ENCODE measurements at regions not wholly inside any gene's neighbourhood (a gene's known extent, or its start where the extent isn't known, plus 50 kb on each side); places are given as distances from the start of the nearest gene placed in this dataset.

DNA sequence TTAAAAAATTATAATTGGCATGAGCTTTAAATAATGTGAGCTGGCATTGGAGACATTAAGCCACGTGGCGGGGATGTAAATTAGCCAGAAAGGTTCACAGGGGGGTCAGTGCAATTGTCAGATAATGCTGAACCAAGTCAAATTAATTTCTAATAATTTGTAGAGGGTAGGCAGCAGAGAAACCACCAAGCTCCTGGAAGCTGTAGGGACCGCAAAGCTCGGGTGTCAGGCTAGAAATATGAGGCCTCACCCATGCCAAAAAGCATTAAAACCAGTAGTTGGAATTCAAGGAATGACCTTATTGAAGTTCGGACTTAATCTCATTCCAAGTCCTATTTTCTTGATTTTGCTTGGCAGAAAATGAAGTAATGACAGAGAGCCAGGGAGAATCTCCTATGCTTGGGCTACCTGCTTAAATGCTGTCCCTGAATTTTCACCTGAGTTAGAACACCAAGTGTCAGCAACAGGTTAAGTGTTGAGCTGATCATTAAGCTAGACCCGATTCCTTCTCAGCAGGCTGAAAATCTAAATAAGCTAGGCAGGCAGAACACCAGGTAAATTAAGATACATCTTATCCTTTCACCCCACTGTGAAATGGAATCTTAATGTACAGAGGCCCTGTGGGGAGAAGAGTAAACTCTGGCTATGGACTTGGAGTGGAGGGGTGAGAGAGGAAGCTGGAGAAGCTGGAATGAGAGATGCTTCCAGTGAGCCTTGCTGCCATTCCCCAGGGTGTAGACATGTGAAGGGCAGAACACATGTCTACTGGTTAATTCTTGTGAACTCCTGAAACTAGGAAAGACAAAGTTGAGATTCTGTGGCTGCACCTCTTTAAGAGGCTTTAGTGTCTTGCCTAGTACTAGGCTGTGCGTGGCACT, 520.0 kb downstream of the SLC4A3 start:
- ChIA-PET CTCF (no interaction called here), POLR2A (no interaction called here)

GRCh38 chr2:220148471-220149248, 521.2 kb downstream of the SLC4A3 start:
- no peaks in the 10 kb centered on the region for H3K27me3 Mint-ChIP-seq (ENCODE audit: insufficient read depth, unreplicated experiment)
- ChIA-PET CTCF (interaction anchor here (0.6 to 1.3 kb wide), 3 partner anchors 12 to 1336 kb away, joined by 3 read pairs; no protein-coding TSS in a partner anchor), POLR2A (interaction anchor here (0.6 kb wide), 2 partner anchors 17 to 512 kb away, joined by 3 read pairs; no protein-coding TSS in a partner anchor)
- peaks cover 8% of the 10 kb centered on the region for H3K4me1 Mint-ChIP-seq (ENCODE audit: insufficient read depth, unreplicated experiment)
- intact Hi-C loops (cut with micrococcal nuclease): no loop called here
- BruUV-seq (replicated peaks): no TSS peak
- no peak overlapping the region for H3K4me3 Mint-ChIP-seq (ENCODE audit: unreplicated experiment)
- no peak for DNase-seq (ENCODE audit: unreplicated experiment)
- no peak for TF ChIP-seq CTCF (IDR thresholded peaks at IDR 0.05; ENCODE audit: unreplicated experiment)
- H3K9me3 Mint-ChIP-seq (ENCODE audit: unreplicated experiment): no peaks in the 10 kb centered on the region
- H3K36me3 Mint-ChIP-seq (ENCODE audit: insufficient read depth, unreplicated experiment): no peaks in the 10 kb centered on the region
- H3K27ac Mint-ChIP-seq (ENCODE audit: low read depth, unreplicated experiment): no peak overlapping the region

More for the DNA sequence above, 520.0 kb downstream of the SLC4A3 start:
- H3K27me3 Mint-ChIP-seq (ENCODE audit: insufficient read depth, unreplicated experiment): no peaks in the 10 kb centered on the region
- no peak for DNase-seq (ENCODE audit: unreplicated experiment)
- H3K4me1 Mint-ChIP-seq (ENCODE audit: insufficient read depth, unreplicated experiment): peaks cover 18% of the 10 kb centered on the region
- no peak overlapping the region for H3K4me3 Mint-ChIP-seq (ENCODE audit: unreplicated experiment)
- BruUV-seq (replicated peaks): no TSS peak
- no peak for TF ChIP-seq CTCF (IDR thresholded peaks at IDR 0.05; ENCODE audit: unreplicated experiment)
- no peaks in the 10 kb centered on the region for H3K36me3 Mint-ChIP-seq (ENCODE audit: insufficient read depth, unreplicated experiment)
- no peak overlapping the region for H3K27ac Mint-ChIP-seq (ENCODE audit: low read depth, unreplicated experiment)
- no peaks in the 10 kb centered on the region for H3K9me3 Mint-ChIP-seq (ENCODE audit: unreplicated experiment)
- intact Hi-C loops (cut with micrococcal nuclease): no loop called here

DNA sequence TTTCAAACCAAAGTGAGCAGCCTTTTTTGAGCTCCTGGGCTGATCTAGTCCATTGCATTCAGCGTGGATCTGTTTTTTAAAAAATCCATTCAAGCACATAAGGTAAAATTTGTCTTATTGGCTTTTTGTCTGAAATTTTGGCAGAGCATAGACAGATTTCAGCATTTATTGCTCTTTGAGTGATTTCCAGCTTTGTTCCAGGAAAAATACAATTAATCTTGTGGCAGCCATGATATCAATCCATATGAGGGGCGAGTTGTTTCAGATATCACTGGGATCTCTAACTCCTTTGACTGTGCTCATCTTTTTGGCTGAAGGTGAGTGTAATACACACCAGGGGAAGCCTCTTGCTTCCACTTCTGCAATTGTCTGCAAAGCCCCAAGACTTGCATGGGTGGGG, 523.9 kb downstream of the SLC4A3 start:
- DNase-seq (ENCODE audit: unreplicated experiment): no peak
- no peaks in the 10 kb centered on the region for H3K27me3 Mint-ChIP-seq (ENCODE audit: insufficient read depth, unreplicated experiment)
- no peaks in the 10 kb centered on the region for H3K4me1 Mint-ChIP-seq (ENCODE audit: insufficient read depth, unreplicated experiment)
- H3K27ac Mint-ChIP-seq (ENCODE audit: low read depth, unreplicated experiment): no peak overlapping the region
- ChIA-PET CTCF (interaction anchor here (0.6 to 0.8 kb wide), 3 partner anchors 10 to 1218 kb away, joined by 3 to 6 read pairs (median 3); no protein-coding TSS in a partner anchor), POLR2A (interaction anchor here (1.2 kb wide), 1 partner anchor 118 kb away, joined by 3 read pairs; no protein-coding TSS in a partner anchor)
- H3K9me3 Mint-ChIP-seq (ENCODE audit: unreplicated experiment): no peaks in the 10 kb centered on the region
- TF ChIP-seq CTCF (IDR thresholded peaks at IDR 0.05; ENCODE audit: unreplicated experiment): no peak
- no peak overlapping the region for H3K4me3 Mint-ChIP-seq (ENCODE audit: unreplicated experiment)
- H3K36me3 Mint-ChIP-seq (ENCODE audit: insufficient read depth, unreplicated experiment): no peaks in the 10 kb centered on the region
- BruUV-seq (replicated peaks): no TSS peak
- intact Hi-C loops (cut with micrococcal nuclease): no loop called here
